ENCODE measurements at regions not wholly inside any gene's neighbourhood (a gene's known extent, or its start where the extent isn't known, plus 50 kb on each side); places are given as distances from the start of the nearest gene placed in this dataset.
A peak's percentile ranks its signal among the peaks of the same experiment; 100 is the strongest.
"Not testable (repeated sequence)": the region's sequence is repeated elsewhere in the genome, so short reads cannot be mapped to it uniquely, and the experiment has no call there.

DNA sequence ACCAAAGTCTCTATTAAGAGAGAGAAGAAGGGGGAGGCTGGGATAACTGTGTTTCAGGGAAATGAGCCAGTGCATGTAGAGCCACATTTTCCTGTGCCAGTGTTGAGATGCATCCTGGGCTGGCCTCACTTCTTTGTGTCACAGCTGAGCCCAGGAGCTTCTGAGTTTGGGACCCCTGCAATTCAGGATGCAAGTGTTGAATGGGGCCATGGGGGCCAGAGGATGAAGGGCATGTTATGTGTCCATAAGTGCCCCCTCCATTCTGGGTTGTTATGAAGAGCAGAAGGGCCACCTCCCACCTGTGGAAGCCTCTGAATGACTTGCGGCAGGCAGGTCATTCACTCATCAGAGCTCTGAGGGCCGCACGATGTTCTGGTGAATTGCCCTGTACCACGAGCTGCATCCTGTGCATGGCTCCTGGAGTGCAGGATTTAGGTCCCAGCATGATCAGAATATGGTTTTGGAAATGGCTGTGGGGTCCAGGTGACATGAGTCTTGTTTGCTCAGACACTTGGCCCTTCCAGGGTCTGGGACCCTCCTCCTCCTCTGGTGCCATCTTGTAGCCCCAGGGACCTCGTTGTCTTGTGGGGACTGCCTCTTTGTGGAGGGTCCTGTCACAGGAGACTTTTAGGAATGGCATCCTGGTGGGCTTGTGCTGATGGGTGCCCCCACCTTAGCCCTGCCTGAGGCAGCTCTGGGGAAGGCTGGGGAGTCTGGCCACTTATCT, 115.4 kb upstream of the PITX1 start:
- TF ChIP-seq POLR2AphosphoS5 (IDR thresholded peaks at IDR 0.05; ENCODE audit: insufficient read depth in 1 of 2, low read depth in 1 of 2) (no peak), POLR2A (IDR thresholded peaks at IDR 0.05) (no peak)
- TF ChIP-seq, protein P1, sequence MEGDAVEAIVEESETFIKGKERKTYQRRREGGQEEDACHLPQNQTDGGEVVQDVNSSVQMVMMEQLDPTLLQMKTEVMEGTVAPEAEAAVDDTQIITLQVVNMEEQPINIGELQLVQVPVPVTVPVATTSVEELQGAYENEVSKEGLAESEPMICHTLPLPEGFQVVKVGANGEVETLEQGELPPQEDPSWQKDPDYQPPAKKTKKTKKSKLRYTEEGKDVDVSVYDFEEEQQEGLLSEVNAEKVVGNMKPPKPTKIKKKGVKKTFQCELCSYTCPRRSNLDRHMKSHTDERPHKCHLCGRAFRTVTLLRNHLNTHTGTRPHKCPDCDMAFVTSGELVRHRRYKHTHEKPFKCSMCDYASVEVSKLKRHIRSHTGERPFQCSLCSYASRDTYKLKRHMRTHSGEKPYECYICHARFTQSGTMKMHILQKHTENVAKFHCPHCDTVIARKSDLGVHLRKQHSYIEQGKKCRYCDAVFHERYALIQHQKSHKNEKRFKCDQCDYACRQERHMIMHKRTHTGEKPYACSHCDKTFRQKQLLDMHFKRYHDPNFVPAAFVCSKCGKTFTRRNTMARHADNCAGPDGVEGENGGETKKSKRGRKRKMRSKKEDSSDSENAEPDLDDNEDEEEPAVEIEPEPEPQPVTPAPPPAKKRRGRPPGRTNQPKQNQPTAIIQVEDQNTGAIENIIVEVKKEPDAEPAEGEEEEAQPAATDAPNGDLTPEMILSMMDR (IDR thresholded peaks at IDR 0.05) = no peak
- H3K27me3 ChIP-seq = no peaks in the 10 kb centered on the region
- H3K27ac ChIP-seq = no peak overlapping the region
- no peak overlapping the region for H3K4me3 ChIP-seq
- peak; percentile 56 to 90 for DNase-seq (ENCODE audit: extremely low spot score in 2 of 2)
- intact Hi-C loops (cut with DNase I) = no loop called here
- no peaks in the 10 kb centered on the region for H3K9me3 ChIP-seq
- no peaks in the 10 kb centered on the region for H3K4me1 ChIP-seq
- H3K36me3 ChIP-seq = no peaks in the 10 kb centered on the region

DNA sequence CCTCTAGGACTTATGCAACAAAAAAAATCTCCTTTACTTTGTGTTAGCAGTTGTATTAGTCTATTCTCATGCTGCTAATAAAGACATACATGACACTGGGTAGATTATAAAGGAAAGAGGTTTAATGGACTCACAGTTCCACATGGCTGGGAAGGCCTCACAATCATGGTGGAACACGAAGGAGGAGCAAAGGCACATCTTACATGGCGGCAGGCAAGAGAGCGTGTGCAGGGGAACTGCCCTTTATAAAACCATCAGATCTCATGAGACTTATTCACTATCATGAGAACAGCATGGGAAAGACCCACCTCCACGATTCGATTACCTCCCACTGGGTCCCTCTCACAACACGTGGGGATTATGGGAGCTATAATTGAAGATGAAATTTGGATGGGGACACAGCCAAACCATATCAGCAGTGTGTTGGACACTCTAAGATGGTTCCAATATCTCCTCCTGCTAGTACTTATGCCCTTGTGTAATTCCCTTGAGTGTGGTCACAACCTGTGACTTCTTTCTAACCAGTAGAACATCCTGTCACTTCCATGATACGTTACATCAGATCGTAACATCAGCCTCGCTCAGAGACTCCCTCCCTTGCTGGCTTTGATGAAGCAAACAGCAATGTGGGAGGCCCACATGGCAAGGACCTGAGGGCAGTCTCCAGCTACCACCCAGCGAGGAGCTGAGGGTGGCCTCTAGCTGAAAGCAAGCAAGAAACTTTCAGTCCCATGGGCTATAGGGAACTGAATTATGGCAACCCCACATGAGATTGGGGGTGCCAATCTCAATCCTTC, 113.5 kb upstream of the PITX1 start:
- Histone ChIP-seq H3K36me3 (no peaks in the 10 kb centered on the region), H3K27me3 (no peaks in the 10 kb centered on the region), H3K4me3 (no peak overlapping the region), H3K9me3 (no peaks in the 10 kb centered on the region), H3K27ac (no peak overlapping the region), H3K4me1 (no peaks in the 10 kb centered on the region)
- intact Hi-C loops (cut with DNase I) = no loop called here
- TF ChIP-seq POLR2AphosphoS5 (IDR thresholded peaks at IDR 0.05; ENCODE audit: insufficient read depth in 1 of 2, low read depth in 1 of 2) = no peak
- no peak for DNase-seq (ENCODE audit: extremely low spot score in 2 of 2)

DNA sequence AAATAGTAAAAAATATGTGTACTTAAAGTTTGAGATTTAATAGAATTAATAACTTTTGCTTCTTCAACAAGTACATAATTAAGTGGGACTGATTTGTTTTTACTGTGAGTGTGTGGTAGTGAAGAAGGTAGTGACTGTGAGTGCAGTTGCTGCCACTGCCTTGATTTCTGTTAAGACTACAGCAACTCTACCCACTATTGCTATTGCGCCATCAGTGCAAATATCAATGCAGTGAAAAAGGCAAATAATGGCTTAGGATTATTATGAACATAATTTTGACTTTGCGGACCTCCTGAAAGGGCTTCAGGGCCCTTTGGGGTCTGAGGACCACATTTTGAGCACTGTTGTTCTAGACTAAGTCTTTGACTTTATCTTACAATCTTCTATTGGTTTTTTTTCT, 112.0 kb upstream of the PITX1 start:
- no peaks in the 10 kb centered on the region for H3K9me3 ChIP-seq
- no peaks in the 10 kb centered on the region for H3K4me1 ChIP-seq
- no peak overlapping the region for H3K27ac ChIP-seq
- no peaks in the 10 kb centered on the region for H3K36me3 ChIP-seq
- H3K4me3 ChIP-seq = no peak overlapping the region
- DNase-seq (ENCODE audit: extremely low spot score in 2 of 2) = no peak
- intact Hi-C loops (cut with DNase I) = no loop called here
- TF ChIP-seq, protein P1 (IDR thresholded peaks at IDR 0.05) = no peak
- TF ChIP-seq POLR2A (IDR thresholded peaks at IDR 0.05) (no peak), POLR2AphosphoS5 (IDR thresholded peaks at IDR 0.05; ENCODE audit: insufficient read depth in 1 of 2, low read depth in 1 of 2) (no peak)
- no peaks in the 10 kb centered on the region for H3K27me3 ChIP-seq

DNA sequence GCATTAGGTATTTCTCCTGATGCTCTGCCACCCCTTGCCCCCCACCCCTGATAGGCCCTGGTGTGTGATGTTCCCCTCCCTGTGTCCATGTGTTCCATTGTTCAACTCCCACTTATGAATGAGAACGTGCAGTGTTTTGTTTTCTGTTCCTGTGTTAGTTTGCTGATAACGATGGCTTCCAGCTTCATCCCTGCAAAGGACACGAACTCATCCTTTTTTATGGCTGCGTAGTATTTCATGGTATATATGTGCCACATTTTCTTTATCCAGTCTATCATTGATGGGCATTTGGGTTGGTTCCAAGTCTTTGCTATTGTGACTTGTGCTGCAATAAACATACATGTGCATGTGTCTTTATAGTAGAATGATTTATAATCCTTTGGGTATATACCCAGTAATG, 109.7 kb upstream of the PITX1 start:
- intact Hi-C loops (cut with DNase I); DNase-seq (ENCODE audit: extremely low spot score in 2 of 2); H3K27ac ChIP-seq; H3K27me3 ChIP-seq; H3K9me3 ChIP-seq; H3K4me3 ChIP-seq; H3K36me3 ChIP-seq: not testable (repeated sequence)
- H3K4me1 ChIP-seq = peaks cover 21% of the 10 kb centered on the region

DNA sequence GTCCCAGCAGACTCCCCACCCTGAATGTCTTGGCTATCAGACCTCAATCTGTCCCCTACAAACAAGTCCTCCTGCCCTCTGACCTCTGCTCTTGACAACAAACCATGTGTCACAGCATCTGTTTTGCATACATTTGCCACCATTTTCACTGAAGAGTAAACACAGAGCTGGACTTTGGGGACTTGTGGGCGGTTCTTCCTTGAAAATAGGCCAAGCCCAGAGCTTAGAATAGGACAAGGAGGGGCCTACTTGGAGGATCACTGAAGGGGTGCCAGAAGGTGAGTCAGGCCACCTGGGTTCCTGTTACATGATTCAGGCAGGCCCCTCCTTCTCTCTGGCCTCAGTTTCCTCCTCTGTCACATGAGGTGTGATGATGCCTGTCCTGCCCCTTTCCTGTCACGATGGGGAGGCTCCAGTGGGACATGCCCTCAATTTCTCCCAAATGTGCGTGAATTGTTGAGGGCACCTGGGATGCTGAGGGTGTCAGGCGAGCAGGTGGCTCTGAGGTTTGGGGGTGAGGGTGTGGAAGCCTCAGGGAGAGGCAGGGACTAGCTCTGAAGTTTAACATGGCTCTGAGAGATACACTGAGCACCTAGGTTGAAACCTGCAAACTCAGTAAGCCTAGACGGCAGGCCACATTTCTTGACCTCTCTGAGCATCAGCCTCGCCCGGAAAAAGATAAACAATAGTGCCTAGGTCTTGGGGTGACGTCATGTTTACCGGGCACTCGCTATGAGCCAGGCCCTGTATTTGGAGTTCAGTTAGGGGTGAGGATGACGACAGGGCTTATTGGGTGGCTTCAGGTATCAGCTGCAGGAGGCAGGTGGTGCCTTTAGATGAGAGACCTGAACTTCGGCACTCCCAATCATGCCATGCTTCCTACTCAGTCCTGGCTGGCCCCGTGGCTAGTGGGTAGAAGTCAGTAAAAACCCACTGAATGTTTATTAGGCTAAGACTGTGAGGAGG, 107.6 kb upstream of the PITX1 start:
- H3K27ac ChIP-seq = peak overlapping the region; percentile 69

More for the DNA sequence above, 107.6 kb upstream of the PITX1 start:
- peaks cover 26% of the 10 kb centered on the region for H3K4me1 ChIP-seq
- peak in 1 of 2 donors; percentile 85 for DNase-seq (ENCODE audit: extremely low spot score in 2 of 2)
- H3K27me3 ChIP-seq = no peaks in the 10 kb centered on the region
- H3K36me3 ChIP-seq = no peaks in the 10 kb centered on the region
- no peak overlapping the region for H3K4me3 ChIP-seq
- intact Hi-C loops (cut with DNase I) = no loop called here
- TF ChIP-seq POLR2A (IDR thresholded peaks at IDR 0.05) (no peak), POLR2AphosphoS5 (IDR thresholded peaks at IDR 0.05; ENCODE audit: insufficient read depth in 1 of 2, low read depth in 1 of 2) (no peak)
- TF ChIP-seq, protein P1 (IDR thresholded peaks at IDR 0.05) = no peak
- H3K9me3 ChIP-seq = no peaks in the 10 kb centered on the region

Measured in vagina (tissue), 2 donors.